HFF-Myc (cell line): ENCODE measurements at regions not wholly inside any gene's neighbourhood (a gene's known extent, or its start where the extent isn't known, plus 50 kb on each side); places are given as distances from the start of the nearest gene placed in this dataset.

Experiments used
- DNase-seq: peaks from one replicate; pipeline ENCODE4 v3.0.0-alpha.2; 2011; ENCODE audit warnings: low read depth; ENCODE audit errors: extremely low read depth
- H3K4me3 ChIP-seq: replicated peaks from 2 replicates; pipeline ENCODE4 v1.5.1; 2011; ENCODE audit warnings: low read depth, mild to moderate bottlenecking, control low read depth, low read length
- CTCF ChIP-seq: IDR thresholded peaks from 2 replicates; pipeline ENCODE4 v1.5.1; 2012; ENCODE audit warnings: mild to moderate bottlenecking, low read depth, low read length, control low read depth; ENCODE audit errors: missing control alignments

DNA sequence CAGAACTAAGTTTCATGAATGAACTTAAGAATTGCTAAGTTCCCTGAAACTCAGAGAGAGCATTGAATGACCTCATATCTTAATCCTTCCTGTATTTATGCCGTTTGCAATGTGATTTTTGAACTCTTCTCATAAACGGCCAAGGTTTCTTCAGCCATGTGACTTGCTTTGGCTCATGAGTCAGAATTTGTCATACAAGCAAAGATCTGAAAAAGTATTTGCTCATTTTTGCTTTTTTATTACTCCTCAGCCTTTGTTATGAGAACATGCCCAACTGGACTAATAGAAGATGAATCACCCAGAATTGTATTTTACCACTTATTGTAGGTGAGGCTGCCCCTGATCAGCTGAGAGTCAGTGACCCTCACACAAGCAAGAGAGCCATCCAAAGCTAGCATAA, 693.8 kb downstream of the BCL11B start:
- TF ChIP-seq CTCF: no peak
- no peak for DNase-seq
- no peak overlapping the region for H3K4me3 ChIP-seq

- TF ChIP-seq CTCF: no peak
- no peak overlapping the region for H3K4me3 ChIP-seq
- no peak for DNase-seq
Observed at GRCh38 chr14:98579140-98579539, 692.9 kb downstream of the BCL11B start.

DNA sequence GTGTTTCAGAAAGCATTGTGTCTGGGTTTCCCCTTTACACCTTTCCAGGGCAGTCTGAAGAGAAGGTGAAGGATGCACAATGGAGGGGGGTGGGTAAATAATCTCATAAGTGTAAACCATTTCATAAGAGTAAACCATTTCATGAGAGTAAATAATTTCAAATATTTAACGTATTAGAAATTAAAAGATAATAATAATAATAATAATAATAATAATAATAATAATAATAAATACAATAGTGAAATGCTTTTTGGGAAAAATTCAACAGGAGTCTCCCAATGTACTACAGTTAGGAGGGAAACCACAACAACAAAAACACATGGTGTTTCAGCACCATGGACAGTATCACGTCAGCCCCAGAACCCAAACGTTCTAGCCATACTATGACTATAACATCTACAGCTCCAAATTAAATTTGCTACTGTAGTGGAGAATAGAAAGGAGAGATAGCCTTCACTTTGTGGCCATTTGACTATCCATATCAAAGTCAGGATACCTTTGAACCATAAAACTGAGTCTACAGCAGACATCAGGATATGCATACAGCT, 691.8 kb downstream of the BCL11B start:
- no peak for TF ChIP-seq CTCF
- no peak overlapping the region for H3K4me3 ChIP-seq
- no peak for DNase-seq

GRCh38 chr14:98582276-98582675, 689.7 kb downstream of the BCL11B start:
- no peak for TF ChIP-seq CTCF
- no peak overlapping the region for H3K4me3 ChIP-seq
- DNase-seq: no peak

DNA sequence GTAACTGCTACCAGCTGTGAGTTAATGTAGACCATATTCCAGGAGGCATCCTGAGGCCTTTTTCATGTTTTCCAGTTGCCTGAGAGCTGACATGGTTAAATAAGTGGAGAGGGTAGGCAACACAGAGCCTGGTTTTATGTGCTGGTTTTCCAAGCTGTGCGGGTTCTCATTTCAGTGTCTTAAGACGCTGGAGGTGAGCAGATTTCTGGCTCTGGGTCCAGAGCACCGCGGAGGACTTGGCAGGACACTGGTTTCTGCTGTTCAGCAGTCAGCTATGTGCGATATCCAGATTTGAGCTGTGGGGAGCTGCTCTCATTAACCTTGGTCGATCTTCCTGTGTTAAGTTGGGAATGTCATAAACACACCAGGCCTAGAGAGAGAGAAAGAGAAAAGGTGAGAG, 680.8 kb downstream of the BCL11B start:
- no peak for DNase-seq
- H3K4me3 ChIP-seq: no peak overlapping the region
- no peak for TF ChIP-seq CTCF

- DNase-seq: no peak
- no peak overlapping the region for H3K4me3 ChIP-seq
- no peak for TF ChIP-seq CTCF
Observed at GRCh38 chr14:98592611-98593170, 679.3 kb downstream of the BCL11B start.

DNA sequence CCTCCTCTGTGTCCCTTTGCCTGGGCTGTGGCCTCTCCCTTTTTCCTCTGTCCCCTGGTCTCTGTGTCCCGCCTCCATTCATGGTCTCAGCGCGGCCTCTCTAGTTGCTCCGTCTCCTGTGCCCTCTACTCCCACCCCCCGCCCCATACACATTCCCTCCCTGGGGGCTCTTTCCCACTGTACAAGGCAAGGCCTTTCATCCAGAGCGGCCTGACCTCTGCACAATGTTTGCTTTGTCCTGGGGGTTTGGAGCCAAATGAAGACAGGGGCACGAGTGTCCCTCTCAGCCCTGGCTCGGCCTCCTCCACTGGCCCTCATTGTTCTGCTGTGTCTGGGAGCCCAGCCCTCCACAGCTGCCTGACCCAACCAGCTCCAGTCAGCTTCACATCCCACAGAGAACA, 678.6 kb downstream of the BCL11B start:
- H3K4me3 ChIP-seq: no peak overlapping the region
- no peak for TF ChIP-seq CTCF
- DNase-seq: no peak
